Activated T-cell treated with anti-CD3 and anti-CD28 coated beads, Interleukin-2, amount 50 U/mL, for 4 hours (primary cell): ENCODE measurements at regions not wholly inside any gene's neighbourhood (a gene's known extent, or its start where the extent isn't known, plus 50 kb on each side); places are given as distances from the start of the nearest gene placed in this dataset.

Experiments
- ATAC-seq, 2 donors: fragments of 200-7000 bp; cut with Tn5 transposase; one replicate each; pipeline ENCODE4 v1.10.0; 2021
- DNase-seq: peaks from one replicate; pipeline ENCODE4 v3.0.0-alpha.2; 2020
- H3K27me3 Mint-ChIP-seq: one replicate; pipeline ENCODE4 v1.8.0; 2021; ENCODE audit warnings: low read depth, mixed read lengths
- H3K36me3 Mint-ChIP-seq: one replicate; pipeline ENCODE4 v1.8.0; 2022; ENCODE audit warnings: mixed read lengths; ENCODE audit not compliant: insufficient read depth
- H3K4me1 Mint-ChIP-seq: one replicate; pipeline ENCODE4 v1.8.0; 2021; ENCODE audit warnings: low read depth, mixed read lengths
- H3K4me3 Mint-ChIP-seq: one replicate; pipeline ENCODE4 v1.8.0; 2021; ENCODE audit warnings: mild to moderate bottlenecking, moderate library complexity, mixed read lengths
- H3K9me3 Mint-ChIP-seq: one replicate; pipeline ENCODE4 v1.8.0; 2021; ENCODE audit warnings: mixed read lengths

DNA sequence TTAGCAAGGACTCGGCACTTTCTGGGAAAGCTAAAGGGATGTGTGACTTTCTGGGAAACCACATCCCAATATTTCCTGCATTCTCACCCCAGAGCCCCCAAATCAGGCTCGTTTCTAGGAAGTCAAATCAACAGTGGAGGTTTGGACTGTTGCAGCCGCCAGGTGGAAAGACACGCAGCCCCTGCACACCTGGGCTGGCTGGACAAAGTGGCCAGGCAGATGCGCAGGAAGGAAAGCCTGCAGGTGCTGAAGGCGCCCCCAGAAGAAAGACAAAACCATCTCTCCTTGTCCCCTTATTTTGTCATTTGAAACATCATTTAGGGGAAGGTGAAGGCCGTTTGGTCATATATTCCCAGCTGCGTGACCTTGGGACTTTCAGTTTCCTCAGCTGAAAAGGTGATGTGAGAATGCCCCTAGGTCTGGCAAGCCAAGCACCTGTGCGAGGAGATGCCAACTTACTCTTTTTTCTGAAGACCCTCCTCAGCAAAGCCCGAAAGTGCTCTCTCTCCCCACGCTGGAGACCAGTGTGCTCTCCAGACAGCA is 97.9 kb upstream of the CPEB4 start:
- Mint-ChIP-seq H3K27me3 (no peaks in the 10 kb centered on the region), H3K4me1 (peaks cover 5% of the 10 kb centered on the region), H3K36me3 (no peaks in the 10 kb centered on the region), H3K4me3 (no peak overlapping the region), H3K9me3 (no peaks in the 10 kb centered on the region)
- DNase-seq, result no peak
- ATAC-seq, result no peak

DNA sequence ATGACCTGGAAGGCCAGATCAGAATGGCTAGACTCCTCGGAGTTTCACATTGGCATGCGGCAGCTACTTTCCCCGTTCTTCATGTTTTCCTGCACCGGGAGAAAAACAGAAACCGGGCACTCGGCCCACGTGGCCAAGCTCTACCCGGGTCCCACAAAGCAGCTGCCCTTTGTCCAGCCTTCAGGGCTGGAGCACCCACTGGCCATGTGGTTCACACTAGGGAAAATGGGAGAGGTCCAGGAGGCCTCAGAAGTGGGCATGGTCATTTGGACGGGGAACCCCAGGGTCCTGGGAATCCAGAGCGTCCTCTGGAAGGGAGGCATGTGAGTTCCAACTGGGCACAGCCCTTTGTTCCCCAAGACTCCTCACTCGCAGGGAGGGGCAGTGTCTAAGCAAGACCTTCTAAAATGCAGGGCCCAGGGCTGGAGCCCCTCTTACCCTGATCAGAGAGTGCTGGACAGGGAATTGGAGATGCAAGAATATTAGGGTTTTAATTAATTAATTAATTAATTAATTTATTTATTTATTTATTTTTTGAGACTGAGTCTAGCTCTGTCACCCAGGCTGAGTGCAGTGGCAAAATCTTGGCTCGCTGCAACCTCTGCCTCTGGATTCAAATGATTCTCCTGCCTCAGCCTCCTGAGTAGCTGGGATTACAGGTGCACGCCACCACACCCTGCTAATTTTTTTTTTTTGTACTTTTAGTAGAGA is 97.2 kb upstream of the CPEB4 start:
- DNase-seq (no peak), ATAC-seq (no peak)
- Mint-ChIP-seq H3K4me1 (peaks cover 5% of the 10 kb centered on the region), H3K27me3 (no peaks in the 10 kb centered on the region), H3K9me3 (no peaks in the 10 kb centered on the region), H3K36me3 (no peaks in the 10 kb centered on the region), H3K4me3 (no peak overlapping the region)

DNA sequence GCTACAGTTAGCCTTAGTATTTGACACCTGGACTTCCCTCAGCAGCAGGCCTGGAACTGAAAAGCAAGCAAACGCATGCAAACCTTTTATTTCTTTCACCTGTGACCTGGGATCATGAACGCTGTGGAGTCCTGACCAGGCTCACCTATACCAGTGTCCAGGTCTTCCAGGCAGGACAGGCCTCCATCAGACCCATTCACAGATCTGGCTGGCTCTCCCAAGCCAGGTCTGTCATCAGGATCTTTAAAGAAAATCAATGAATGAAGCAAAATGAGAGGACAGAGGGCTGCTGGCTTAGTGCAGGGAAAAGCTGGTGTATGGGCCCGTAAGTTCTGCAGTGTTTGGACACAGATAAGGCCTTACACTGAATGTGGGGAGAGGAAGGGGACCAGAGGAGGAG is 96.3 kb upstream of the CPEB4 start:
- Mint-ChIP-seq H3K27me3 (no peaks in the 10 kb centered on the region), H3K9me3 (no peaks in the 10 kb centered on the region), H3K36me3 (no peaks in the 10 kb centered on the region), H3K4me1 (peaks cover 2% of the 10 kb centered on the region), H3K4me3 (no peak overlapping the region)
- DNase-seq (no peak), ATAC-seq (no peak)

DNA sequence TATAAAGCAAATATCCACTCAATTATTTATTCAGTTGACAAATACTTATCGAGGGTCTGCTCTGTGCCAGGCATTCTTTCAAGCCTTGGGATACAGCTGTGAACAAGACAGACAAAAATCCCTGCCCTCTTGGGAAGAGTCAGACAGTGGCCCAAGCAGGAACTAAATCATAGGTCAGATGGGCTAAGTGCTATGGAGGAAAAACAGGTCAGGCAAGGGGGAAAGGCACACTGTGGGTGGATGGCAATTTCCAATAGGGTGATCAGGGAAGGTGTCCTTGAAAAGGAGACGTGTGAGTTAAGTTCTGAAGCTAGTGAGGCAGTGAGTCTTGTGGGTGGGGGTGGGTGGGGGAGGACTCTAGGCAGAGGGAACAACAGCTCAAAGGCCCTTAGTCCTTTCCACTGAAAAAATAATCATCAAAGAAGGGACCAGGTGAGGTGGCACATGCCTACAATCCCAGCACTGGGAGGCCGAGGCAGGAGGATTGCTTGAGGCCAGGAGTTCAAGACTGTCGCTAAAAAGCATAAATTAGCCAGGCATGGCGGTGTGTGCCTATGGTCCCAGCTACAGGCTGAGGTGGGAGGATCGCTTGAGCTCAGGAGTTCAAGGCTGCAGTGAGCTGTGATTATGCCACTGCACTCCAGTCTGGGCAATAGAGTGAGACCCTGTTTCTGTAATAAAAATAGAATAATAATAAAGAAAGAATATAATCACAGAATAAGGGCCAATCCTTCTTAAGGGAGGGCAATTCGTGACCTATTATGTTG is 95.2 kb upstream of the CPEB4 start:
- no peak for ATAC-seq
- no peaks in the 10 kb centered on the region for H3K27me3 Mint-ChIP-seq
- no peaks in the 10 kb centered on the region for H3K36me3 Mint-ChIP-seq
- H3K4me1 Mint-ChIP-seq, result peaks cover 2% of the 10 kb centered on the region
- DNase-seq, result no peak
- H3K9me3 Mint-ChIP-seq, result no peaks in the 10 kb centered on the region
- H3K4me3 Mint-ChIP-seq, result no peak overlapping the region

DNA sequence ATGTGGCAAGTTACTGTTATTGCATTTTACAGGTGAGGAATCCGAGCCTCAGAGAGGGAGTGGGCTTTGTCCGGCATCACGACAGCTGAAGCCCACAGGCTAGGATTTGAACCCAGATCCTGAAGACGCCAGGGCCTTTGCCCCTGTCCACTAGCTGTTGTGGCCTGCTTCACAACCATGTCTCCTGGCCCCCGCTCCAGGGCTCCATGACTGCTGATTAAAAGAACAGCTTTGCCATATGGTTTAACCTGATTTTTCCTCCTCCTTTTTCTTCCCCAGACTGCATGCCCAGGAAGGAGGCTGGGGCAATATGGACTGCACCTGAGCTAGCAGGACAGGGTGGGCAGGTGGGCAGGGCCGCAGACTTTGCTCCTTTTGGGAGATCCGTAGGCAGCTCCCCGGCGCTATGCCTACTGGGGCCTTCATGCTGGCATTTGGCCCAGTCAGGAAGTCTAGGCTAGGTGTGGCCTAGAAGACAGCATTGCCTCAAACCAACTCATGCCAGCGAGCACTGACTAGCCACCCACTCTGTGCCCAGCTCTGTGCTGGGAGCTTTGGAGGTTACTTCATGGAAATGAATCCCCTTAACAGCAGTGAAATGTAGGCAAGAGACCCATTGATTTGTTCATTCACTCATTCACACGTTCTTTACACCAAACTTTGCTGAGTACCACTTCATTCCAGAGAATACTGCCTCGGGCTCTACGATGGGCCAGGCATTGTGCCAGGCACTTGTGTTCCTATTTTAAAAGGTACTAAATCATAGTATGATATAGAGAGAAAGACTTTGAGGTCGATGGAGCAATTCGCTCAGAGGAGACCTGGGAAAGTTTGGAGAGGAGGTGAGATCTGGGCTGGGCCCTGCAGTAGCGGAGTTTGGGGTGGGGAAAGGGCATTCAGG is 94.3 kb upstream of the CPEB4 start:
- no peaks in the 10 kb centered on the region for H3K9me3 Mint-ChIP-seq
- no peak overlapping the region for H3K4me3 Mint-ChIP-seq
- DNase-seq (no peak), ATAC-seq (no peak)
- no peaks in the 10 kb centered on the region for H3K36me3 Mint-ChIP-seq
- no peaks in the 10 kb centered on the region for H3K4me1 Mint-ChIP-seq
- no peaks in the 10 kb centered on the region for H3K27me3 Mint-ChIP-seq

DNA sequence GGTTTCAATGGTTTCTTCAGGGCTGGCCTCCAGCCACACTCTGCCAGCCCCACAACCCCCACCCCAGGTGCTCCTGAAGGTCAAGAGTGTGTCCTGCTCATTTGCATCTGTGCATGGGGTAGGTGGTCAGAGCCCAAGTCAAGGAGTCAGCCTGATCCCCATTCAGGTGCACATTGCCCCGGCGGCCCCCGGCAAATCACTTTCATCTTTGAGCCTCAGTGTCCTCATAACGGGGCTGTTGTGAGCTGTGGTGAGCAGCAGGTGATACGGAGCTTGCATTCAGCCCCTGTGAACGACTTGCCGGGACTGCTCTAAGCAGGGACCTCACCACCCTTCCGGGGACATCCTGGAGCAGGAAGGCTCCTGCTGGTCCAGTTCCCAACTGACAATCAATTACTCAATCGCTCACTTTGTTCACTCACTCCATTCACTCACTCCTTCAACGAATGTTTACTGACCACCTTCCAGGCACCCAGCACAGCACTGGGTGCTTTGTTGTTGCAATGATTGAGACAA is 93.2 kb upstream of the CPEB4 start:
- Mint-ChIP-seq H3K9me3 (no peaks in the 10 kb centered on the region), H3K36me3 (no peaks in the 10 kb centered on the region)
- no peak for ATAC-seq

DNA sequence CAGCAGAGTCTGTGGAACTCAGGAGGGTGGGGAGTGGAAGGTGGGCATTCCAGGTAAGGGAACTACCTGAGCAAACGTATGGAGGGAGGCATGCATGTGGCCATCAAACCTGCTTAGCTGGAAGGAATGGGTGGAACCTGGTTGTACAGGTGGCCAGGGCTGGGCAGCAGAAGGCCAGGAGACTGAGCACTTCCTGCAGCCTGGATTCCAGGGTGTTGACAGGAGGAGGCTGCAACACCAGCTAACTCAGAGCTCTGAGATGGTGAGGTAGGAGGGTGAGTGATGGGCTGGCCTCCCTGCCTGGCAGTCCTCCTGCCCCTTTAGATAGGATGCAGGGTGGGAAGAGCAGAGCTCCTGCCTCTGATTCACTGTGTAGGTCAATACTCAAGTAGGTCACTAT is 92.5 kb upstream of the CPEB4 start:
- DNase-seq, result no peak
- no peaks in the 10 kb centered on the region for H3K27me3 Mint-ChIP-seq
- no peaks in the 10 kb centered on the region for H3K9me3 Mint-ChIP-seq
- no peaks in the 10 kb centered on the region for H3K4me1 Mint-ChIP-seq
- no peak overlapping the region for H3K4me3 Mint-ChIP-seq
- ATAC-seq, result no peak
- no peaks in the 10 kb centered on the region for H3K36me3 Mint-ChIP-seq

More for the DNA sequence above, 93.2 kb upstream of the CPEB4 start:
- no peak overlapping the region for H3K4me3 Mint-ChIP-seq
- H3K27me3 Mint-ChIP-seq, result no peaks in the 10 kb centered on the region
- no peak for DNase-seq
- H3K4me1 Mint-ChIP-seq, result no peaks in the 10 kb centered on the region

DNA sequence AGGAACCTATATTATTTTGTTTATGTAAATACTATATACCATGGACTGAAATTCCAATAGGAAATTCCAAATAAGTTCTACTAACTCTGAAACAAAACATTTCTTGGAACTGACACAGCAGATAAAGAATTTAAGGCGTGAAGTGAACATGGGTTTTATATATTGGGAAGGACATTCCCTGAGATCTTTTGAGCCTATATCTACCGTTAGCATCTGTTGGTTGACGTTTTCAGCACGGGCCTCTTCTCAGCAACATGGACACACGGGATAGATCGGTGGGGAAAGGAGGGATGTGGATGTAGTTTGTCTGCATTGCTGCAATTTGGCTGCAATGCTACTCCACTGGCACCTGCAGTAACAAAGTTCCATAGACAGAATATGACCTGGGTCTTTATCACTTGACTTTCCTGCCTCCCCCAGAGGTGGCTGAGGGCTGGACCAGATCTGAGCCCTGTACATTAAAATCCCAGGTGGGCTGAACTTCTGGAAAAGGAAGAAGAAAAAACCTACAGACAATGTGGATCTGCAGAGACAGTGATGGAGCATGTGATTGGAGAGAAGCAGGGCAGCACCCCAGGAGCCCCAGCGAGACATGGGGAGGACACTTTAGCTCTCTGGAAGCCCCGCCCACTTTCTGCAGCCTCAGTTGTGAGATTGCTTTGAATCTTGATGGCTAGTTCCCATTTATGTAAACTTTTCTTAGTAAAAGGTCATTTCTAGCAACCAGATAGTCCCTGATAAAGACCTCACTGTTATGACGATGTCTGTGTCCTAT is 91.2 kb upstream of the CPEB4 start:
- no peaks in the 10 kb centered on the region for H3K36me3 Mint-ChIP-seq
- DNase-seq, result no peak
- H3K9me3 Mint-ChIP-seq, result no peaks in the 10 kb centered on the region
- ATAC-seq, result no peak
- H3K4me3 Mint-ChIP-seq, result no peak overlapping the region
- no peaks in the 10 kb centered on the region for H3K4me1 Mint-ChIP-seq
- H3K27me3 Mint-ChIP-seq, result no peaks in the 10 kb centered on the region

DNA sequence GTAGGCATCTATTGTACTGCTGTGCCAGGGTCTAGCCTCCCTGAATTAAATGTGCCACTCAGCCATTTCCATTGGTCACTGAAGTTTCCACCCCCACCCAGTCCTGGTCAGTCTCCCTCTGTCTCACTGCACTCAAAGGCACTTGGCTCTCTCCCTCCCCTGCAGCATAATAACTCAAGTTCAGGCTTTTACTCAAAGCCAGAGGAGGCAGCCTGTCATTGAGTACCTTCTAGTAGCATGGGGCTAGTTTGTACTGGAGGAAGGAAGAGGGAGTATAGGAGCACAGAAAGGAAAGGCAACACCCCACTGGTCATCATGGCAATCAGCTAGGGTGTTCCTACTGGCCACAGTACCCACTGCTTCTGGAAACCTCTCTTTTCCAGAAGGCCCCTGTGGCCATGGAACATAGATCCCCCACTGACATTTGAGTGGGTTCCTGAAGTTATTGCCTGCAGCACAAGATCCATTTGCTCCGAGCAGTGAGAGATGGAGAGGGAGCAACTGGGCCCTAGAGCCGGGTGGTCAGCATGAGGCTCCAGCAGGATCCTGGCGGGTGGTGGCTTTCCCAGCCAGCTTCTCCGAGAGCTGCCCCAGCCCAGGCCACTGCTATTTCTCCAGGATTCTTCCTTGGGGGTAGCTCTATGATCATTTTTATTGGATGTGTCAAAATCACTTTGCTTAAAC is 89.9 kb upstream of the CPEB4 start:
- Mint-ChIP-seq H3K4me1 (no peaks in the 10 kb centered on the region), H3K9me3 (no peaks in the 10 kb centered on the region), H3K36me3 (no peaks in the 10 kb centered on the region), H3K4me3 (no peak overlapping the region), H3K27me3 (no peaks in the 10 kb centered on the region)
- ATAC-seq, result no peak
- no peak for DNase-seq

DNA sequence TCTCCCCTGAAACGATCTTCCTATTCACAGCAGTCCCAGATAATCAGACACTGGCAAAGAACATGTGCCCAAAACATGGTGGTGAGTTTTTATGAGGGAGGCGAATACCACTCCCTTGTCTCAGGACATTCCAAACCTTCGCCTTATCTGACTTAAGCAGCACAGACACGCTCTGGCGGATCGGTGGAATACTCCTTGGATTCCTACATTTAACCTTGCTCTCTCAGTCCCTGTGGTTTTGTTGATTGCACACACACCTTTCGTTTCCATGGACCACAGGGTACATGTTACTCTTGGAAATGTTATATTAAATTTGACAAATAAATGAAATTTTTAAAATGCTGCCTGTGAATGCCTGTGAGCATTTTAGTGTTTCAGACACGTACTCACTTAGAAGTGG is 87.8 kb upstream of the CPEB4 start:
- H3K4me1 Mint-ChIP-seq, result no peaks in the 10 kb centered on the region
- DNase-seq (no peak), ATAC-seq (no peak)
- no peak overlapping the region for H3K4me3 Mint-ChIP-seq
- no peaks in the 10 kb centered on the region for H3K36me3 Mint-ChIP-seq
- H3K9me3 Mint-ChIP-seq, result peaks cover 6% of the 10 kb centered on the region
- H3K27me3 Mint-ChIP-seq, result no peaks in the 10 kb centered on the region

DNA sequence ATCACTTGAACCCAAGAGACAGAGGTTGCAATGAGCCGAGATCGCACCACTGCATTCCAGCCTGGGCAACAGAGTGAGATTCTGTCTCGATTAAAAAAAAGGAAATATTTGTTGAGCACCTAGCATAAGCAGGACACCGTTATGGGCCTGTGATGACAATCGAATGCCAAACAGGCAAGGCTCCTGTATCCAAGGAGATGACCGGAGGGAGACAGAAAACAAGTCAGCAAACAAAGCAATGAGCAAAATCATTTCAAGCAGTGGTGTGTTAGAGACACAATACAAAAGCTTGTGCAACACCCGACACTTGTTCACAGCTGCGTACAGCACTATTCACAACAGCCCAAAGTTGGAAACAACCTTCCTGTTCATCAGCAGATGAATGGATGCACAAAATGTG is 87.1 kb upstream of the CPEB4 start:
- DNase-seq (no peak), ATAC-seq (no peak)
- peaks cover 6% of the 10 kb centered on the region for H3K9me3 Mint-ChIP-seq
- H3K4me1 Mint-ChIP-seq, result no peaks in the 10 kb centered on the region
- H3K36me3 Mint-ChIP-seq, result no peaks in the 10 kb centered on the region
- H3K27me3 Mint-ChIP-seq, result no peaks in the 10 kb centered on the region
- no peak overlapping the region for H3K4me3 Mint-ChIP-seq

DNA sequence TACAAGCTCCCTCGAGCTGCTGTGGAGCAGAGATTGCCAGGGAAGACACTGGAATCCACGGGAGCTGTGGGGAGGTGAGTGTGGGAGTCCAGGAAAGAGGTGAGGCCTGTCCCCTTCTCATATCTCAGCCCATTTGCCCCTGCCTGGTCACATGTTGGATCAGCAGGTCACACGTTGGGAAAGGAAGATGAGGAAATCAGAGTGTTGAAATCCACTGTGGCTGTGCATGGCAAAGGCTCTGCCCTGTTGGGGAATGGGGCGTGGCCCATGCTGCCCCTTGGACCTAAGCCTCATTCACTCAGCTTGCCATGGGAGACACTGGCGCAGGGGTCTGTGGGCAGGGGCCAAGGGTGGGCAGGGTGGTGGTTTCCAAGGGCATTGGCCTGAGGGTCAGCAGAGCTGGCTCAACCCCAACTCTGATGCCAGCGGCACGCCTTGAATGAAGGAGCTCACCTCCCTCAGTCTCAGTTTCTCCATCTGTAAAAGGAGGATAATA is 85.4 kb upstream of the CPEB4 start:
- DNase-seq (no peak), ATAC-seq (no peak)
- no peaks in the 10 kb centered on the region for H3K36me3 Mint-ChIP-seq
- H3K4me3 Mint-ChIP-seq, result no peak overlapping the region
- H3K27me3 Mint-ChIP-seq, result no peaks in the 10 kb centered on the region
- no peaks in the 10 kb centered on the region for H3K4me1 Mint-ChIP-seq
- H3K9me3 Mint-ChIP-seq, result peaks cover 6% of the 10 kb centered on the region

DNA sequence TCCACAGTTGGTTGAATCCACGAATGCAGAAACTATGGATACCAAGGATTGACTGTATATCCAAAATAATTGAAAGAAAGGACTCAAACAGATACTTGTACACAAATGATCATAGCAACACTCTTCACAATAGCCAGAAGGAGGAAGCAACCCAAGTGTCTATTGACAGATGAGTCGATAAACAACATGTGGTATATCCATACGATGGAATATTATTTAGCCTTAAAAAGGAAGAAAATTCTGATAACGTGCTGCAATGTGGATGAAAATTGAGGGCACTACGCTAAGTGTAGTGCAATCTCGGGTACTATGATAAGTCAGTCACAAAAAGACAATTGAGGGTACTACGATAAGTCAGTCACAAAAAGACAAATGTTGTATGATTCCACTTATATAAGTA is 83.6 kb upstream of the CPEB4 start:
- Mint-ChIP-seq H3K4me1 (no peaks in the 10 kb centered on the region), H3K36me3 (no peaks in the 10 kb centered on the region), H3K9me3 (peaks cover 6% of the 10 kb centered on the region), H3K4me3 (no peak overlapping the region), H3K27me3 (no peaks in the 10 kb centered on the region)
- DNase-seq (no peak), ATAC-seq (no peak)
